Spleen (tissue), 11 donors: ENCODE measurements at regions not wholly inside any gene's neighbourhood (a gene's known extent, or its start where the extent isn't known, plus 50 kb on each side); places are given as distances from the start of the nearest gene placed in this dataset.

ENCODE experiments used
- DNase-seq: peaks from one replicate; pipeline ENCODE4 v3.0.0-alpha.2; 2020
- H3K27ac ChIP-seq, 8 donors: fragments of 200-600 bp; sonication (generic) in 7 of 8; 1 replicate in 4 of 8; 2 replicates in 4 of 8; pipeline versions ENCODE4 v1.5.0 to v1.8.0; 2016 to 2021; ENCODE audit warnings: inconsistent platforms in 4 of 8, mild to moderate bottlenecking in 4 of 8, moderate library complexity in 1 of 8
- H3K27me3 ChIP-seq, 7 donors: fragments of 200-600 bp; sonication (generic) in 6 of 7; replicated peaks in 1 of 7; 1 replicate in 4 of 7; 2 replicates in 3 of 7; pipeline versions ENCODE4 v1.5.0 to v1.8.0; 2016 to 2021; ENCODE audit warnings: inconsistent platforms in 3 of 7, mild to moderate bottlenecking in 1 of 7
- H3K36me3 ChIP-seq, 6 donors: fragments of 200-600 bp; sonication (generic) in 5 of 6; 1 replicate in 4 of 6; 2 replicates in 2 of 6; pipeline versions ENCODE4 v1.5.0 to v1.8.0; 2016 to 2021; ENCODE audit warnings: inconsistent platforms in 2 of 6
- H3K4me1 ChIP-seq, 6 donors: fragments of 200-600 bp; sonication (generic) in 5 of 6; 1 replicate in 3 of 6; 2 replicates in 3 of 6; pipeline versions ENCODE4 v1.5.0 to v1.8.0; 2016 to 2021; ENCODE audit warnings: inconsistent platforms in 3 of 6
- H3K4me3 ChIP-seq, 8 donors: fragments of 200-600 bp; sonication (generic) in 7 of 8; 1 replicate in 4 of 8; 2 replicates in 4 of 8; pipeline versions ENCODE4 v1.5.0 to v1.8.0; 2016 to 2021; ENCODE audit warnings: inconsistent platforms in 4 of 8, mild to moderate bottlenecking in 4 of 8, moderate library complexity in 2 of 8
- H3K9me3 ChIP-seq, 8 donors: fragments of 200-600 bp; sonication (generic) in 7 of 8; 1 replicate in 4 of 8; 2 replicates in 4 of 8; pipeline versions ENCODE4 v1.5.0 to v1.8.0; 2016 to 2021; ENCODE audit warnings: inconsistent platforms in 4 of 8
- POLR2A ChIP-seq, 3 donors: fragments of 450-650 bp; IDR thresholded peaks; one replicate each; pipeline ENCODE4 v1.5.1; 2017; ENCODE audit warnings: antibody characterized with exemption in 3 of 3, mild to moderate bottlenecking in 1 of 3
- POLR2AphosphoS5 ChIP-seq, 3 donors: sonication (generic); formaldehyde crosslinking; IDR thresholded peaks; one replicate each; pipeline ENCODE4 v1.5.1; 2017; ENCODE audit warnings: antibody characterized with exemption in 3 of 3
- WGBS, 5 donors: extraction: QIAGEN DNeasy Blood & Tissue Kit in 3 of 5; methylation state at CpG; one replicate each; pipeline versions ENCODE4 v1.1.5 to v1.1.7; 2013 to 2018; 5-methylcytosine and 5-hydroxymethylcytosine counted together
- intact Hi-C: fragments of 100-400 bp; cut with DNase I; formaldehyde crosslinking; loops from one replicate; pipeline ENCODE4 v1.15.0; 2023; ENCODE audit warnings: low total_unique reads
- TF ChIP-seq, protein P1 (sequence below), 11 experiments: fragments of 200-600 bp in 7 of 11; fragments of 450-650 bp in 4 of 11; sonication (generic) in 4 of 11; IDR thresholded peaks in 8 of 11; conservative IDR thresholded peaks in 3 of 11; 1 replicate in 7 of 11; 2 replicates in 4 of 11; pipeline versions ENCODE4 v1.4.0 to v1.8.0; 2016 to 2021; ENCODE audit warnings: antibody characterized with exemption in 11 of 11, inconsistent platforms in 4 of 11, mild to moderate bottlenecking in 1 of 11
- donor health status: healthy with polysubstance abuse.
- donor health status: DM: no; HTN: no; CAD: no; lungs with moderate emphysema.
- donor health status: DM: no; HTN: no; CAD: no.
- donor health status: Bipolar disorder and iron deficiency.
- donor health status: healthy.
- donor health status: DM: no; HTN: no; CAD: no.
- donor health status: DM: yes; HTN: yes; CAD: no.

DNA sequence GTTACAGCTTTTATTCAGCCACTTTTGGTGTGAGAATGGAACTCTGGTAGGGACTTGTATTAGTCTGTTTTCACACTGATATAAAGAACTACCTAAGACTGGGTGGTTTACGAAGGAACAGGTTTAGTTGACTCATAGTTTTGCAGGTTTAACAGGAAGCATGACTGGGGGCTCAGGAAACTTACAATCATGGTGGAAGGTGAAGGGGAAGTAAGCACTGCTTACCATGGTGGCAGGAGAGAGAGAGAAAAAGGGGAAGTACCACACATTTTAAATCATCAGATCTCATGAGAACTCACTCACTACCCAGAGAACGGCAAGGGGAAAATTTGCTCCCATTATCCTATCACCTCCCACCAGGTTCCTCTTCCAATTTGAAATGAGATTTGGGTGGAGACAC lies 942.2 kb downstream of the PCDH17 start:
- no peak overlapping the region for H3K27ac ChIP-seq
- H3K9me3 ChIP-seq, result peaks cover 0 to 38% (median 27%) of the 10 kb centered on the region in 8 donors
- no peak for DNase-seq
- no peaks in the 10 kb centered on the region for H3K36me3 ChIP-seq
- no peaks in the 10 kb centered on the region for H3K4me1 ChIP-seq
- H3K27me3 ChIP-seq, result no peaks in the 10 kb centered on the region
- WGBS, 5 donors, result 23 to 58% (median 40%) methylated on average over 2 of the region's 2 CpGs
- H3K4me3 ChIP-seq, result no peak overlapping the region
- TF ChIP-seq POLR2AphosphoS5 (IDR thresholded peaks at IDR 0.05) (no peak), POLR2A (IDR thresholded peaks at IDR 0.05) (no peak)
- TF ChIP-seq, protein P1, sequence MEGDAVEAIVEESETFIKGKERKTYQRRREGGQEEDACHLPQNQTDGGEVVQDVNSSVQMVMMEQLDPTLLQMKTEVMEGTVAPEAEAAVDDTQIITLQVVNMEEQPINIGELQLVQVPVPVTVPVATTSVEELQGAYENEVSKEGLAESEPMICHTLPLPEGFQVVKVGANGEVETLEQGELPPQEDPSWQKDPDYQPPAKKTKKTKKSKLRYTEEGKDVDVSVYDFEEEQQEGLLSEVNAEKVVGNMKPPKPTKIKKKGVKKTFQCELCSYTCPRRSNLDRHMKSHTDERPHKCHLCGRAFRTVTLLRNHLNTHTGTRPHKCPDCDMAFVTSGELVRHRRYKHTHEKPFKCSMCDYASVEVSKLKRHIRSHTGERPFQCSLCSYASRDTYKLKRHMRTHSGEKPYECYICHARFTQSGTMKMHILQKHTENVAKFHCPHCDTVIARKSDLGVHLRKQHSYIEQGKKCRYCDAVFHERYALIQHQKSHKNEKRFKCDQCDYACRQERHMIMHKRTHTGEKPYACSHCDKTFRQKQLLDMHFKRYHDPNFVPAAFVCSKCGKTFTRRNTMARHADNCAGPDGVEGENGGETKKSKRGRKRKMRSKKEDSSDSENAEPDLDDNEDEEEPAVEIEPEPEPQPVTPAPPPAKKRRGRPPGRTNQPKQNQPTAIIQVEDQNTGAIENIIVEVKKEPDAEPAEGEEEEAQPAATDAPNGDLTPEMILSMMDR (IDR thresholded peaks at IDR 0.05 in 8 of 11, conservative IDR thresholded peaks at IDR 0.05 in 3 of 11), result no peak
- intact Hi-C loops, result no loop called here

DNA sequence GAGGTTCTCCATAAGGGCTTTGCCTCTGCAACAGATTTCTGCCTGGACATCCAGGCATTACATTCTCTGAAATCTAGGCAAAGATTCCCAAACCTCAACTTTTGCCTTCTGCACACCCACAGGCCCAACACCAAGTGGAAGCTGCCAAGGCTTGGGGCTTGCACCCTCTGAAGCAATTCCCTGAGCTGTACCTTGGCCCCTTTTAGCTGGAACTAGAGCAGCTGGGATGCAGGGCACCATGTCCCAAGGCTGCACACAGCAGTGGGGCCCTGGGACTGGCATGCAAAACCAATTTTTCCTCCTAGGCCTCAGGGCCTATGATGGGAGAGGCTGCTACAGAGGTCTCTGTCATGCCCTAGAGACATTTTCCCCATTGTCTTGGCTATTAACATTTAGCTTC lies 943.2 kb downstream of the PCDH17 start:
- Histone ChIP-seq H3K27me3 (no peaks in the 10 kb centered on the region), H3K36me3 (no peaks in the 10 kb centered on the region), H3K4me3 (no peak overlapping the region), H3K27ac (no peak overlapping the region), H3K9me3 (peaks cover 0 to 38% (median 27%) of the 10 kb centered on the region in 8 donors), H3K4me1 (no peaks in the 10 kb centered on the region)
- TF ChIP-seq, protein P1 (IDR thresholded peaks at IDR 0.05 in 8 of 11, conservative IDR thresholded peaks at IDR 0.05 in 3 of 11), result no peak
- TF ChIP-seq POLR2A (IDR thresholded peaks at IDR 0.05), result no peak
- TF ChIP-seq POLR2AphosphoS5 (IDR thresholded peaks at IDR 0.05), result no peak
- intact Hi-C loops, result no loop called here
- DNase-seq, result no peak

DNA sequence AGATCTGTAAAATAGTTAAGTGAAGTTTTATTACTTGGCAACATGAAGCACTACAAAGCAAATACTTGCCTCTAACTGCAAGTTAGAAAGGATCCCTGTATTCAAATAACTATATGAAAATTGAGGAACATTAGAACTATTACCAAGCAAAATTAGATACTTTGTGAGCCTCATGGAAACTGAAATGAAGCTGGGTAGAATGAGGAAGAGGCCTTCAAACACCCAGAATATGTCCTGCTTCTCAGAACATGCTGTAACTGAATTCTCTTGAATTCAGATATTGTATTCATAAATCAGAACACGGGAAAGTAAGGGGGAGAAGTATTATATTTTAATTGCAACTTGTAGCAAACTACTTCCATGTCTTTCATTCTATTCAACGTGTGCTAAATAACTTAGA lies 947.9 kb downstream of the PCDH17 start:
- Histone ChIP-seq H3K27me3 (no peaks in the 10 kb centered on the region), H3K4me1 (no peaks in the 10 kb centered on the region), H3K4me3 (no peak overlapping the region), H3K36me3 (no peaks in the 10 kb centered on the region), H3K27ac (no peak overlapping the region), H3K9me3 (peaks cover 0 to 20% (median 16%) of the 10 kb centered on the region in 8 donors)
- 56 to 90% (median 71%) methylated on average over 2 of the region's 2 CpGs for WGBS, 5 donors
- intact Hi-C loops, result no loop called here
- DNase-seq, result no peak
- TF ChIP-seq POLR2AphosphoS5 (IDR thresholded peaks at IDR 0.05) (no peak), POLR2A (IDR thresholded peaks at IDR 0.05) (no peak)
- TF ChIP-seq, protein P1 (IDR thresholded peaks at IDR 0.05 in 8 of 11, conservative IDR thresholded peaks at IDR 0.05 in 3 of 11), result no peak

DNA sequence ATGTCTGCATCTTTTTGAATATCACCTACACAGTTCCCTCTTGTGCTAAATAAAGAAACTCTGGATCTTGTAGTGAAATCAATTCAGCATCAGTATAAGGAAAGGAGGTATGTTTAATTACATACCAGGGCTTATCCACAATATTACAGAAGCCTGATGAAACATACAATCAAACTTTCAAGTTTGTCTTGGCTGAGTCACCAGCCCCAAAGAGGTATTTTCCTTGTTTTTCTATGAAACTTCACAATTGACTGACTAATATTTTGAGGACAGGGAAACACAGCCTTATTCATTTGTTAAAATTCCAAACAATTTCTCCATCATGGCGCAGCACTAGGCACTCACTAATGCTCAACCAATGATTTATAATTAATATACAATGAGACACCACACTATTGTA lies 952.4 kb downstream of the PCDH17 start:
- Histone ChIP-seq H3K9me3 (no peaks in the 10 kb centered on the region), H3K36me3 (no peaks in the 10 kb centered on the region), H3K27me3 (no peaks in the 10 kb centered on the region), H3K4me3 (no peak overlapping the region), H3K27ac (no peak overlapping the region), H3K4me1 (no peaks in the 10 kb centered on the region)
- TF ChIP-seq POLR2A (IDR thresholded peaks at IDR 0.05), result no peak
- TF ChIP-seq, protein P1 (IDR thresholded peaks at IDR 0.05 in 8 of 11, conservative IDR thresholded peaks at IDR 0.05 in 3 of 11), result no peak
- TF ChIP-seq POLR2AphosphoS5 (IDR thresholded peaks at IDR 0.05), result no peak
- DNase-seq, result no peak
- intact Hi-C loops, result no loop called here
- 90 to 98% (median 92%) methylated on average over 1 of the region's 1 CpG for WGBS, 5 donors
